Astrocyte of the spinal cord (primary cell): ENCODE measurements at regions not wholly inside any gene's neighbourhood (a gene's known extent, or its start where the extent isn't known, plus 50 kb on each side); places are given as distances from the start of the nearest gene placed in this dataset.

Experiments
- DNase-seq: peaks from one replicate; pipeline ENCODE4 v3.0.0; 2011; ENCODE audit warnings: low read depth, low spot score
- H3K4me3 ChIP-seq: 2 replicates; pipeline ENCODE4 v1.5.1; 2011; ENCODE audit warnings: low read depth, mild to moderate bottlenecking, low read length, moderate library complexity
- in situ Hi-C: cut with HindIII; loops from 2 replicates; pipeline ENCODE4 v1.10.0; 2017; ENCODE audit warnings: low sequenced_read_pairs
- TF ChIP-seq, protein P1 (sequence below): IDR thresholded peaks from 2 replicates; pipeline ENCODE4 v1.5.1; 2012; ENCODE audit warnings: low read depth, mild to moderate bottlenecking, low read length, inconsistent platforms

DNA sequence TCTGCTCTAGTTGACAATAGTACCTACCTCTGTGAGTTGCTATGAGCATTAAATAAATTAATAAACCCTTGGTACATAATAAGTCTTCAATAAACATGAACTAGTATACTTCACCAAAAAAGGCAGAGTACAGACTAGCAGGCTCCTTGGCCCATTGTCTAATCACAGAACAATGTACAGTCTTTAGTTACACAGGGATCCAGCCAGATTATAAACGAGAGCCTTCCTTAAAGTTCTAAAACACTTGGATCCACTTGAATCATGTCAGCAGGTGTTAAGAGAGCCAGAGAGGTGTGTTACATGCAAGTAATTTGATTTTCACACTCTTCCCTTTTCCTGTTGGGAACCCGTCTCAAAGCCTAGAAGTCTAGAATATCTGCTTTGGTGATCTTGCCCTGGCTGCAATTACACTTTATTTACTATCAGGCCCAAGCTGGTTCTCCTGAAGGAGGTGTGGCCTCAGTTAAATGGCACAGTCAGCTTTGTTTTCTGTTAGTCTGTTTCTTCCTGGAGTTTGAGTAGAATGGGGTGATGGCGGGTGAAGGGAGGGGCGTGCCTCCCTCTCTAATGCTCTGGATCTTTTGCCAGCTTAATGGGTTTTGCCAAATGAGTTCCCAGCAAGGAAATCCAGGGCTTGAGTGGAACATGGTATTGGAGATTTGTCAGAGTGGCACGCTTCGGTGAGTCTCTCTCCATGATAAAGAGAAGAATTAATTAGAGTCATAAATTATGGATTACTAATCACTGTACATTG, 570.9 kb upstream of the CAMK1G start:
- in situ Hi-C loops: no loop called here
- TF ChIP-seq, protein P1, sequence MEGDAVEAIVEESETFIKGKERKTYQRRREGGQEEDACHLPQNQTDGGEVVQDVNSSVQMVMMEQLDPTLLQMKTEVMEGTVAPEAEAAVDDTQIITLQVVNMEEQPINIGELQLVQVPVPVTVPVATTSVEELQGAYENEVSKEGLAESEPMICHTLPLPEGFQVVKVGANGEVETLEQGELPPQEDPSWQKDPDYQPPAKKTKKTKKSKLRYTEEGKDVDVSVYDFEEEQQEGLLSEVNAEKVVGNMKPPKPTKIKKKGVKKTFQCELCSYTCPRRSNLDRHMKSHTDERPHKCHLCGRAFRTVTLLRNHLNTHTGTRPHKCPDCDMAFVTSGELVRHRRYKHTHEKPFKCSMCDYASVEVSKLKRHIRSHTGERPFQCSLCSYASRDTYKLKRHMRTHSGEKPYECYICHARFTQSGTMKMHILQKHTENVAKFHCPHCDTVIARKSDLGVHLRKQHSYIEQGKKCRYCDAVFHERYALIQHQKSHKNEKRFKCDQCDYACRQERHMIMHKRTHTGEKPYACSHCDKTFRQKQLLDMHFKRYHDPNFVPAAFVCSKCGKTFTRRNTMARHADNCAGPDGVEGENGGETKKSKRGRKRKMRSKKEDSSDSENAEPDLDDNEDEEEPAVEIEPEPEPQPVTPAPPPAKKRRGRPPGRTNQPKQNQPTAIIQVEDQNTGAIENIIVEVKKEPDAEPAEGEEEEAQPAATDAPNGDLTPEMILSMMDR: no peak
- H3K4me3 ChIP-seq: no peak overlapping the region
- no peak for DNase-seq

DNA sequence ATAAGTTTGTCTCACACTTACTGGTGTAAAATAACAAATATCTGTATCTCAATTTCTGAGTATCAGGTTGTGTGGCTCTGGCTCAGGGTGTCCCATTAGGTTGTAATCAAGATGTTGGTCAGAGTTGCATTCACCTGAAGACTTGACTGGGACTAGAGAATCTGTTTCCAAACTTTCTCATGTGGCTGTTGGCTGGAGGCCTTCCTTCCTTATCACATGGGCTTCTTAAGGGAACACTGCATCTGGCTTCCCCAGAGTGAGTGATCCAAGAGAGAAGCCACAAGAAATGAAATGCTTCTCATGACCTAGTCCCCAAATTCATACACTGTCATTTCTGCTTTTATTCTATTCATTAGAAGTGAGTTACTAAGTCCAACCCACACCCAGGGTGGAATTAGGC, 568.4 kb upstream of the CAMK1G start:
- no peak overlapping the region for H3K4me3 ChIP-seq
- TF ChIP-seq, protein P1: no peak

DNA sequence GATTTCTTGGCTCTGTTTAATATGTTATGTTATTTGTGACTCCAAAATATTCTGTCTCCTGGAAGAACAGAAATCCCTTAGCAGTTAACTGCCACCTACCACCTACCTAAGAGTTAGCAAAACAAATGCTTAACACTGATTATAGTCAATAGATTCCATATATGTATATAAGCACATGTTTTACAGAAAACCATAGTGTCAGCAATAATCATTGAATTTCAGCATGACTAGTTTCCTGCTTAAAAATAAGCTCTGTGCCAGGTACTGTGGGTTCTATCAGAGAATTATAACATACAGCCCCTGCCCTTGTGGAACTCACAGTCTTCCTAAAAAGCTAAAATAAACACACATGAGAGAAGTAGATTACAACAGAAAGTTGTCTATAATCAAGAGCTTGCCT, 561.9 kb upstream of the CAMK1G start:
- TF ChIP-seq, protein P1: no peak
- DNase-seq: no peak
- H3K4me3 ChIP-seq: no peak overlapping the region
- in situ Hi-C loops: no loop called here

More for the DNA sequence above, 568.4 kb upstream of the CAMK1G start:
- DNase-seq: no peak
- in situ Hi-C loops: no loop called here

DNA sequence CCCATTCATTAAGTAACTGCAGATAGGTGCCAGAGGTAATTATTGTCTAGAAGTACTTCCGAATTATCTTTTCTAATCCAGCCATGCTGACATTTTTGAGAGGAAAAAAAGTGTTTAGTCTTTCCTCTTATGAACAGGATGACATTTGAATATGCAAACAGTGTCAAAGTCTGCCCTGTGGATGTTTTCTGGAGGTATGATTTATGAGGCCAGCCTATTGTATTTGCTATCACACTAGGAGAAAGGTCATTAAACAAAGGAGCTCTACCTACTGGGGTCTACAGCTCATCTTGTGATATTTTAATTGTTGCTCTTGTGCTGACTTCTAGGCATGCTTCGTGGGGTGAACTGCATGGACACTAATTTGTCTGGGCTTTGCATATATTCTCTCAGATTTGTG, 559.7 kb upstream of the CAMK1G start:
- TF ChIP-seq, protein P1: no peak
- H3K4me3 ChIP-seq: no peak overlapping the region
- in situ Hi-C loops: no loop called here
- DNase-seq: no peak

DNA sequence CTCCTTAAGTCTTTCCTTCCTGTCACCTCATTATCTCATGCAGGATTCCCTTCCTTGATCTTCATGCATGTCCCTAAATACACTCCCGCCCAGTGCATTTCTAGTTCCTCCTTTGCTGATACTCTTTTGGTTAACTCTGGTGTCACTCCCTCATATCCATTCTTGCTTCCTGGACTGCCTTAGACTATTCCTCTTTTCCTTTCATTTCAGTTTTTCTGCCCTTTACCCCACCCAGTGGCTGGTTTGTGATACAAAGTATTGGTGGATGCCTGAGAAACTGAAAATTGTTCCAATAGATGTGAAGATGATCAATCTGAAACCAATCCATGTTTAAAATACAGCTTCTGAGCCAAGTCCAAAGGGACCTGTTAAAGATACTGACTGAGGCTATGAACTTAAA, 553.8 kb upstream of the CAMK1G start:
- TF ChIP-seq, protein P1: peak; percentile 27
- in situ Hi-C loops: no loop called here
- no peak for DNase-seq
- H3K4me3 ChIP-seq: no peak overlapping the region

DNA sequence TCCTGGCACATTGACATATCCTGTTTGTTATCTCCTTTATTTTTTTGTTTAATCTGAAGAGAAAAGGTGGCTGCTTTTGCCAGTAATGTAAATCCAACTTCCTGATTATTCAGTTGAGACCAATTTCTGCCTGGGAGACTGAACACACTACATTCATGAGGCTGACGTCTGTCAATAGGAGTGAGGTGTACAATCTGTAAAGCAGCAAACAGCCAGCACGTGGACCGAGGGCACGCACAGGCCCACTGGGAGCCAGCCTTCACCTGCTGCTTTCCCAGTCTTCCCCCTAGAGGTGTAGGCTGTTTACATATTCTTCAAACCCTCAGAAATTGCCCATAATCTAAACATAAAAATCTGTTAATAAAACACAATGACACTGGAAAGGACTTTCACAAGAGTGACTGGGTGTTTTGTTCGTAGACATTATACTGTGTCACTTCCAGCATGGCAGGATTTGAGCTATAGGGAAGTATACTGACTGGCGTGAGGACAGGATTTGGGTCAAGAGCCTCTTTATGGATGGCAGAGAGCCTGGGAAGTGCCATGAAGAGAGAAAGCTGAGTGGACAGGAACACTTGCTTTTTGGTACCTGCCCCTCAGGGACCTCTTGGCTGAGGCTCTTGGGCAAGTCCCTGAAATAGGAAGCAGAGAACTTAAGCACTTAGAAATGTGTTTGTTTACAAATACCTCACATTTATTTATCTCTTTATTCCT, 552.9 kb upstream of the CAMK1G start:
- no peak for DNase-seq
- TF ChIP-seq, protein P1: no peak
- in situ Hi-C loops: no loop called here
- no peak overlapping the region for H3K4me3 ChIP-seq
